HG03025 (cell line): ENCODE measurements at regions not wholly inside any gene's neighbourhood (a gene's known extent, or its start where the extent isn't known, plus 50 kb on each side); places are given as distances from the start of the nearest gene placed in this dataset.

Source experiments
- ATAC-seq: cut with Tn5 transposase; IDR thresholded peaks from one replicate; pipeline ENCODE4 v1.9.1; 2021; ENCODE audit warnings: mild to moderate bottlenecking, moderate library complexity; ENCODE audit not compliant: unreplicated experiment, low FRiP score

DNA sequence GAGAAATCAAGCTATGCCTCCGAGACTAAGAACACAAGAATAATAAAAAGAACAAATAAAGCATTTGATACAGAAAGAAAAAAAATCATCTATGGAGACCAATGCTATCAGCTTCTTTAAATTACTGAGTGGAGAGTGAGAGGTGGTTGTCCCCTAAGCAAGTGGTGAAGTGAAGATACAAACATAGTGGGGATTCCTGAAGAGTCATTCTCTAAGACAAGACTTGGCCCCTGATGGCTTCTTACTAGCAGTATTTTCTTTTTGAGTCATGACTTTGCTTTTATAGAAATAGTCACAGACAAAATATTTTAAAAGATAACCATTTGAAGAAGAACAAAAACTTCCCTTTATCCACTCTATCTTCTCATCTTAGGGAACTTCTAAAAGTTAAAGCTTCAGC is 261.4 kb upstream of the PRDM1 start:
- ATAC-seq, result no peak

DNA sequence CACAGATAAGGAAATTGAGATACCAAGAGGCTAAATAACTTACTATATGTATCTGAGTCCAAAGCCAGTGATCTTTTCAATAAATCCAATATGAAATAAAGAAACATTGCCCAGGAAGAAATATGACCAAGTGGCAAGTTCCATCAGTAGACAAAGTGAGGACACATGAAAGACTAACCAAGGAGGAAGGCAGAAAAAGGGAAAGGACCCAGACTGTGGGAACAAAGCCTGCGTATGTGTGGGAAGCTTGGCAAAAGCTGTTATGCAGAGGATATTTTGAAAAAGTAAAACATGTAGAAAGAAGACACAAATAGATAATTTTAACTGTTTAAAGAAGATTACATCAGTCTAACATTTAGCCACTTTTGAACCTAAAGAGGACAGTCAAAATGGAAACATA is 264.4 kb upstream of the PRDM1 start:
- ATAC-seq, result no peak

DNA sequence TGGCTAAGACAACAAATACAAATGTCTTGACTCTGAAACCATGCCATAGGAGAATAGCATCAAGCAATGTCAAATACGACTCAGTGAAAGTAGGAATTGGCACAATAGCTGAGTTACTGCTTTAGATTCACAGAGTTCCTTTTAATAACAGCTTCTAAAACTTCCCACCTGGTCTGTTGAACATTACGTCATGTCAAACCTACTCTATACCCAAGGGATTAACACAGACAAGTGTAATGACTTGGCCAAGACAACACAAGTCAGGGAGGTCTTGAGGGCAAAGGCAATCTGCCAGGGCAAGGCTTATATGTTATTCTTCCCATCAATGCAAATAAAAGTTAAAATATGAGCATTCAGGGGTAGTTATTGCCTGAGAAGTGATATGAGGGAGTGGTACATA is 265.1 kb upstream of the PRDM1 start:
- ATAC-seq, result no peak

DNA sequence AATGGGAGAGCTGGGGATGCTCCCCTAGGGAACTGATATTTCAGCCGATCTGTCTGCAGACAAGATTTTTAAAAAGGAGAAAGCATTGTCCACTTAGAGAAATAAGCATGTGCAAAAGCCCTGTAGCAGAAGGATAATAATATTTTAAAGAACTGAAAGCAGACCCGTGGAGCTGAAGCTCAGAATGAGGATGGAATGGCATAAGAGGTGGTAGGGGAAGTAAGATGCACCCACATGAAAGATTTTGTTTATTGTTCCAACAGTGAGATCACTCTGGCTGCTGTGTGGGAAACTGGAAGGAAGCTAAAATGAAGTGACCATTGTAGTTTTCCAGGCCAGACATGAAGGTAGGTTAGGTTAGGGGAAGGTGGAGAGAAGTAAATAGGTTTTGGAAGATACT is 266.4 kb upstream of the PRDM1 start:
- ATAC-seq, result no peak

DNA sequence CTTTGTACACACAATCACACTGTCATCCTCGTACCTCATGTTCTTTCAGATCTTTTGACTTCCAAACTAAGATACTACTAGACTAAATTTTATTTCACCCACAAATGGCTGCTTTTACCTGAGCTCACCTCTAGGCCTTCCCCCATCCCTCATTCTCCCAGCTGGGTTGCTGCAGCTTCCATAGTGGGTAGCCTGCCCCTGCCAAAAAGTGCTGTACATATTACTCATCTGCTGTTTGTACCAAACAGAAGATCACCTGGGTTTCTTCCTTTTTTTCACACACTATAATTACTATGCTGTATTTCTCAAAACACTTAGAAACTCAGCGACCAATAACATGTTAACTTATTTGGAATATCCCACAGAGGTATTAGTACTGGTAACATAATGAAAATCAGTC is 267.6 kb upstream of the PRDM1 start:
- no peak for ATAC-seq

DNA sequence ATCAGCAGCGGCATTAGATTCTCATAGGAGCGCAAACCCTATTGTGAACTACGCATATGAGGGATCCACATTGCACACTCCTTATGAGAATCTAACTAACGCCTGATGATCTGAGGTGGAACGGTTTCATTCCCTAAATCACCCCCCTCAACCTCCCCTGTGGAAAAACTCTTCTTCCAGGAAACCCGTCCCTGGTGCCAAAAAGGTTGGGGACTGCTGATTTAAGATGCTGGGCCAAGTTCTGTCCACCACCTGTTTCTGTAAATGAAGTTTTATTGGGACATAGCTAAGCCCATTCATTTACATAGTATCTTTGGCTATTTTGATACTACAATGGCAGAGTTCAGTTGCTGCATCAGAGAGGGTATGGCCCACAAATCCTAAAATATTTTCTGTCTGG is 268.2 kb upstream of the PRDM1 start:
- no peak for ATAC-seq

DNA sequence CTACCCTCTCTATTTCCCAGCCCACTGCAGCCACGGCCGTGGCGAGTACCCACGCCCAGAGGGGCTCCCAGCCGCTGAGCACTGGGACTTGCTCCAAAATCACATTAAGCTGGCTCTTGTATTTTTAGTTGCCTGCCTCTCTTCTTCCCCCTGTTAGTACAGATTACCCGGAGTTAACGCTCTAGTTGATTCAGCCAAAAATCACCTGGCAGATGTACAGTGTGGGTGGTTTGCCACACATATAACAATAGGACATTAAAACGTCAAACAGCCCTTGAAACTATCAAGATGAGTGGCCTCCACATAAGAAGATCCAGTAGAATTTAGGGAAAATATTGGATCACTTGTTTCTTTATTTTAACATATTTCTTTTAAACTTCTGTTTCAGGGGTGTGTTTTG is 268.8 kb upstream of the PRDM1 start:
- no peak for ATAC-seq

DNA sequence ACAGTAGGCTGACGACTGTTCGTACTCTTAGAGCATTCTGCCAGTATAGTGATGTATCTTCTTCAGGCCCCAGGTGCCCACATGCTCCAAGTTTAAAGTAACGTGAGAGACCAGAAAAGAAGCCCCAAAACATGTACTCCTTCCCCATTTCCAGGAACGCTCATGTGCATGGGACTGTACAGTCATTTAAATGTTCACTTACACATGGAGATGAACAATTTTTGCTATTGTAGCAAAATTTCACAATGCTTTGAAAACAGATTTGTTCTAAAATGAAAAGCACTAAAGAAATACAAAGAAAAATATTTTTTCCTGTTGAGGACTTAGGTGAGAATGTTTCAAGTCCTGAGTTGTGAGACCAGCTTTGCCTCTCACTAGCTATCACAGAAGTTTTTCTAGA is 269.3 kb upstream of the PRDM1 start:
- no peak for ATAC-seq

DNA sequence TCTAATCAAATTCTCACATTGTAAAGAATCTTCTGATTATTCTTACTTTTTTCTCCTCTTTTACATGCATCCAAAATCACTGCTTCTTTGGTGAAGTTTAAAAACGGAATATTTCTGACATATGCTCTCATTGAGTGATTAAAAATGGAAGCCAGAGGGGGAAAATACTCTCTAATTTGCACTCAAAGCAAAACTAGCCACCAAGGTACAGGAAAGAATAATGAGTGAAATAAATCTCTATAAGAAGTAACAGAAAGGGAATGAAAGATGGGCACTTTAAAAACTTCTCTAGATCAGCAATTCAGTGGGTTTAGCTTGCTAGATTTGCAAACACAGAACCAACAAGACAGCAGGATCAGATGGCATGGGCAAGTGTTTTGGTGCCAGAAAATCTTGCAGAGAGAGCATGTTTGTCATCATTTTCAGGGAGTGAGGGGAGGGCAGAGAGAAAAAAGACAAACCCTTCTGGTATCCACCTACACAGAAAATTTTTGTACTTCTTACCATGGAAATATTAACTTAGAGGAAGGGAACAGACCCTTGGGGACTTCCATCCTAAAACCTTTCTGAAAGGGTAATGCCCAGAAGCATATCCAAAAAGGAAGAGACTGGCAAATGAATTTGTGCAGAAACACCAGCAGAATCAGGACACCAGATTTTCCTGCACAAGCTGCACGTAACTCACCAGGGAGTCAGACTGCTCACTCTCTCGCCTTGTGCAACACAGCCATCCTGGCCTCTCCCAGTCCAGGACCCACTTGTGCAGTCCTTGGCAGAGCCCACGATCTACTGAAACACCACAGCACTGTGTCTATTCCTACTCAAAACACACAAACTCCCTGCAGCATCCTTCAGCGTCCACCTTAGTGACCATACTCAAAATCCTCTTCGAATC is 270.2 kb upstream of the PRDM1 start:
- ATAC-seq, result no peak

DNA sequence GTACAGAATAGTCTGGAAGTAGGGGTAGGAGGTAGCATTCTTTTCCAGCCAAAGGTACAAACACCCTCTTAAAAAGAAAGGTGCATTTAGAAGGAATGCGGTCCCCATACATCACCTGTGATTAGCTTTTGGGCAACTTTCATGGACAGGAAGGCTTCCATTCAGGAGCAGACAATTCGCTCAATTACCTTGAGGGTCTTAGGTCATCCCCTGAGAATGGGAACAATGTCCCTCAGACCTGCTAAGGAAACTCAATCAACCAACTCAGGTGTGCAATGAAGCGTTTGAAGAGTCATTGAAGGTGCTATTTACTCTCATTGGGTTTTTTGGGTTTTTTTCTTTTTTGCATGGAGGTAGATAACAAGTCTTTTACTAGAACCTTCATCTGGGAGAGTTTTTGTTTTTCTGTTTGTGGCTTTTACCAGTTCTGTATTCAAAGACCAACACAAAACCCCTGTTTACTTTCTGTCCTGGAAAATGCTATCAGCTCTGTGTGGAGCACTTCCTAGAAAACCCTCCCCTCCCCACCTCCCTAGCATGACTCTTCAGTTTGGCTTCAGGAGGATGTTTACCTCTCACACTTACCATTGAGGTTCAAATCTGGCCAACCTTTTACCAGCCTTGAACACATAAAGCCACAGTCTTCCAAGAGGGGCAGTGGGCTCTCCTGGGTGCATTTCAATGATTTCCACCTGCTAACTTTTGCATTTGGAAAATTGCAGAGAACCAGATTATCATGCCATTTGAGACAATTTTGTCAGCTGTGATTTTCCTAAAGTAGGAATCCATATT is 271.2 kb upstream of the PRDM1 start:
- ATAC-seq, result no peak

DNA sequence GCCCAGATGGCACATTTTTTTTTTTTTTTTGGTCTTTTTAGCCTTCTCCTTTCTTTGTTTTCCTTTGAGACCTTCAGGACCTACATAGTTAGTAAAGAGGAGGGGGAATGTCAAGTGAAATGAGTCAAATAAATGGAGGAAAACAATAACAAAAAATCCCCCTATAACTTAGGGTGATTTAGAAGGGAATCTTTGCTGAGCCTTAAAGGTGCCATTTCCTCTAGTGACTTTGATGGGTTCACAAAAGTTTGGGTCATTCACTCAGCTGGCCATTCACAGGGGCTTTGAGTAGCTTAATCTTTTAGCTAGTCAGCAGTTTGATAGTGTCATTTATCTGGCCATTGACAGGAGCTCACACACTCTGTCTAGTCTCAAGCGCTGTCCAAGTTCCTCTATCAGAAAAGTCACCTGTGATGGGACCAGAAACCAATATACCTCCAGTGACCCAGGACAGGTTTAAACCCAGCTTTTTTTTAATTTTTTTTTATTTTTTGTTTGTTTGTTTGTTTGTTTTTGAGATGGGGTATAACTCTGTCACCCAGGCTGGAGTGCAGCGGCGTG is 275.1 kb upstream of the PRDM1 start:
- ATAC-seq, result no peak

DNA sequence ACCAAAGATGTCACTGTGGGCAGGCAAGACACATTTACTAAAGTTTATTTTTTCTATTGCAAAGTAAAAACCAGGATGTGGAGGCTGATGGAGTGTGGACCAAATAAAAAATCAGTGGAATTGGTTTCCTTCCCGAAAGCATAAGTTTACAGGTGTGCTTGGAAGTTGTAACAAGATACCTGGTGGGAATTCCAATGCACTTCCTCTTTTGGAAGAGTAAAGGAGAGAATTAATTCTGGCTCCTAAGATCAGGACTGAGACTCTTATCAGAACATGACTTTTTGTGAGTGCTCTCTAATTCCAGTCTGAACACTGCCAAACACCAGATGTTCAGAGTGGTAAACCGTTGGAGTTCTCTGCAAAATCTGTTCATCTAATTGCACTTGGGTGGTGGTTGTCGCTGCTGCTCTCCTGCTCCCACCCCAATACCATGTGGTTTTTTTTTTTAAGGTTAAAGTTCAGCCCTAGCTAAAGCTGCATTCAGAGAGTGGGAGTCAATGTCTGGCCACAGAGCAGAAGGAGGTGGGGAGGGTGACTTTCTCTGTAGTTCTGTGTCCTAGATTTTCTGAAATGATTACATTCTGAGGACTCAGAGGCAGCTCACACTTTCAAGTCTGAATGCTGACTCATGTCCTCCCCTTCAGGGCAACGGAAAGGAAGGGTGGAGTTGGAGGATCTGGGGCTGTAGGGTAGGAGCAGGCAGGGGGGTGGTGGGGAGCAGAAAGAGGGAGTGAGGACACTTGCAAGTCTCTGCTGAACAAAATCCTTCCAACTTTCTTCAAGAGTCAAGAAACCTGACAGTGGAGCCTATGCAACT is 275.8 kb upstream of the PRDM1 start:
- peak; percentile 54 for ATAC-seq

DNA sequence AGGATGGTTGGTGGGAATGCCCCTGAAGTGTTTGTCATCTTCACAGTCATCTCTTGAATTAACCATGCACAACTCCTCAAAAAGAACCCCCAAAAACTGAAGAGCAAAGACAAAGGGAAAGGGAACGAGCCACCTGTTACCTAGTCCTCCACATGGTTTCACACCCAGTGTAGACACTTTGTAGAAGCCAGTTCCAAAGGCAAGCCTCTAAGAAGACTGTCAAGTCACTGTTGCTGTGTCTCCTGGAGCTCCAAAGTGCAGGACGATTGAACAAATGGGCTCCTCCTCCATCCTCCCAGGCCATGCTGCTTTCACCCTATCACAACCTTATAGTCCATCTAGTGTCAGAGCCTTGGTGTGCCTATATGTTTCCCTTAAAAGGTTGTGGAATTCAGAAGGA is 277.6 kb upstream of the PRDM1 start:
- ATAC-seq, result no peak

DNA sequence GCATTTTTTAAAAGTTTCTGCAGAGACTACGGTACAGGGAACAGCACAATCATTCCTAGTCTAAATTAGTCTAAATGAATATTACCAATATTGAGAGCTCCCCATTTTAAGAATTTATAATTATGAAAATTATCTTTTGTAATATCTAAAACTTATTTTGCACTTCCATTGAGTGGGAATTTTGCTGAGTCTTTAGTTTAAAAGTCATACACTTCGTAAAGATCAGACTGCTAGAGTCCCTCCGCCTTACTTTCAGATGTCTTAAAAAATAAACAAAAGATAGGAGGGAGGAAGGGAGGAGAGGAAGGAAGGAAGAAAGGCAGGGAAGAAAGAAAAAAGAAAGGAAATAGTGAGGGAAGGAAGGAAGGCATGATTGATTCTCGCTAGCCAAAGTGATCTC is 278.2 kb upstream of the PRDM1 start:
- ATAC-seq, result no peak

DNA sequence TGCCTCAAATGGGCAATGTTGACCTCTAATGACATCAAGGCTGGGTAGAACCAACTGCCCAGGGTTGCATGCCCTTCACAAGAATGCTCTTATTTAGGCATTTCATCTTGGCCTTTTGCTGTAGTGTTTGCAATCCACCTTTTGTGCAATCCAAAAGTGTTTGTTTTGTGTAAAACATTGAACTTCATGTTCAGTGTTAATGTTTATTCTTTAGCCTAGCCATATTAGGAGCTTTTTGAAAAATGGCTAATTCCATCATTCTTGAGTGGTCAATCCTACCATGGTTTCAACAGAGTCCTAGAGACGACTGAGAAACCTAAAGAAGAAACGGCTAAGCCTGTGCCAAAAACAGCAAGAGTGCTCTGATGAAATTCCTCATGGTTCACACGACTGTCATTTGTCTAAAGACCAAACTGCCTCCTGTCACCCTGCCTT is 279.6 kb upstream of the PRDM1 start:
- ATAC-seq, result no peak

DNA sequence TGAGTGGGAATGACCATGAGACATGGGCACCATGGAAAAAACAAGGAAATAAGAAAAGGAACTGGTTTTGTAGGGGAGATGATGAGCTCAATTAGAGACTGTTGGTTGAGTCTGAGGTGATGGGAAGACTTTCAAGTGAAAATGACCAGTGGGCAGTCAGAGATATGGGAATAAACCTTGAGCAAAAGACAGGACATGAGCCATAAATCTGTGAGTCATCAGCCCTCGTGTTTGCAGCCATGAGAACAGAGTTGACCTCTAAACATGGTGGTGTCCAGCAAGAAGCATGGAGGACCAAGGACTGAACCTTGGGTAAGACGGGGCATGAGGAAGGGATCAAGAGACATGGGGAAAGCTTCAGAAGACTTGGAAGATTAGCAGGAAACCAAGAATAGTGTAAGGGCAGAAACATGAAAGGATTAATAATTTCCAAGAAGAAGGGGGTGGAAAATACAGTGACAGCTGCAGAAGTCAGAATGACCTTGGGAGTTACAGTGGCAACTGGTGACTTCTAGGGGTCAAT is 280.6 kb upstream of the PRDM1 start:
- ATAC-seq, result no peak

DNA sequence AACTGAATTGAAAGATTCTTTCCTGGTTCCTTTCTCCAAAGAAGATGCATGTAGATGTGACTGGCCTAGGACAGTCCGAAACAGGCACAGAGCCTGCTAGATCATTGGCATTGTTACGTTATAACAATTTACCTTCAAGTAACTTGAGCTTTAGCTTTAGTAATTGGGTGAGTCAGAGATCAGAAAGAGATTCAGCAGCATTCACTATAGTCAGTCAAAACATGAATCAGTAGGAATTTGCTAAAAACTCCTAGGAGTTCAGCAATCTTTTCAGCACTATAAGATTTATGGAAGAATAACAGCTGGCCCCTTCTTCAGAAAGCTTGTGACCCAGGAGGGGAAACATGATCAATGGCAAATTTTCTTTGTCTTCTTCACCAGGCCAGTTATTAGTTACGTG is 281.7 kb upstream of the PRDM1 start:
- ATAC-seq, result no peak

DNA sequence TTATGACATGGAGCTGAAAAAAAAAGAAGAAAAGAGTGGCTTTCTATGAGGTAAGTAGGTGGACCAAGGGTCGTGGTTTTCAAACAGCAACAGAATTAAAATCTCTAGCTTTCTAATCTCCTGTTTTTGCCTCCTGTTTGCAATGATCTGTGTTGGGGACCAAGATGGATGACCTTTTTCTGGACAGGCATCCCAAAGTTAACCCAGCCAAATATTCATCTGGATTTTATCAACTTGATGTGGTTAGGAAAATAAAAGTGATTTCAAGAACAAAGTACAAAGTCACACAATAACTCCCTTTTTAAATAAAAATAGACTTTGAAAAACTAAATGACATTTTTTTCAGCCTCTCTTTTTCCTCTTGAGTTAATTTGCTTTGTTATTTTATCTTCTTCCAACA is 282.1 kb upstream of the PRDM1 start:
- no peak for ATAC-seq

DNA sequence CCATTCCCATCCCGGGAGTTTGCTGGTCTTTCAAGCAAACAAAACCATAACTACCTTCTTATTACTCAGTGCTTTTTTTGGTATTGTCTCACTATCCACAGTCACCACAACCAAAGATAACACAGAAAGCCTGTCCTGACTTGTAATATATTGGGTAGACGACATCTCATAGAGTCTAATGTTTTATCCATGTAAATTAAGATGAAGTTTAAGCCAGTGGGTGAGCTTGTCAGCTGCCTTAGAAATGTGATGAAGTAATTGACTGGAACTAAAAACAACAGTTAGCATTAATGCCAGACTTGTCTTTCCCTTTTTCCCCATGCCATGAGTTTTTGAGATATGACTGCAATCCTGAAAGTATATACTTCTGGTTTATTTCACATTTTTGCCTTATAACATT is 282.7 kb upstream of the PRDM1 start:
- no peak for ATAC-seq

DNA sequence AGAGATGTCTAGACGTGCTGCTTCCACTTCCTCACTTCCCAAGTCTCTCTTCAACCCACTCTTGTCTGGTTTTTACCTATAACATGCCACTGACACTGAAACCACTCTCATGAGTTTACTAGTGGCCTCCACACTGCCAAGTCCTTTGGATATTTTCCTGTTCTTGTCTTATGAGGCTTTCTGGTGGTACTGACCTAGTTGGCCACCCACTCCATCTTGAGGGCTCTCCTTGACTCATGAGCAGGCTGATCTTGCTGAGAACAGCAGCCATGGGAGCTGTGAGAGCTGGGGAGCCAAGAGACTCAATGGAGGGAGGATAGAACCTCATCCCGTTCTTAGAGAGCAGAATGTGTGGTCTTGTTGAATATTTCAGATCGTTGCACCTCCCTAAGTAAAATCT is 283.4 kb upstream of the PRDM1 start:
- no peak for ATAC-seq
